ENCODE measurements at regions not wholly inside any gene's neighbourhood (a gene's known extent, or its start where the extent isn't known, plus 50 kb on each side); places are given as distances from the start of the nearest gene placed in this dataset.

GRCh38 chr6:22145823-22146677, 150.8 kb downstream of the PRL start:
- TF ChIP-seq, protein P1, sequence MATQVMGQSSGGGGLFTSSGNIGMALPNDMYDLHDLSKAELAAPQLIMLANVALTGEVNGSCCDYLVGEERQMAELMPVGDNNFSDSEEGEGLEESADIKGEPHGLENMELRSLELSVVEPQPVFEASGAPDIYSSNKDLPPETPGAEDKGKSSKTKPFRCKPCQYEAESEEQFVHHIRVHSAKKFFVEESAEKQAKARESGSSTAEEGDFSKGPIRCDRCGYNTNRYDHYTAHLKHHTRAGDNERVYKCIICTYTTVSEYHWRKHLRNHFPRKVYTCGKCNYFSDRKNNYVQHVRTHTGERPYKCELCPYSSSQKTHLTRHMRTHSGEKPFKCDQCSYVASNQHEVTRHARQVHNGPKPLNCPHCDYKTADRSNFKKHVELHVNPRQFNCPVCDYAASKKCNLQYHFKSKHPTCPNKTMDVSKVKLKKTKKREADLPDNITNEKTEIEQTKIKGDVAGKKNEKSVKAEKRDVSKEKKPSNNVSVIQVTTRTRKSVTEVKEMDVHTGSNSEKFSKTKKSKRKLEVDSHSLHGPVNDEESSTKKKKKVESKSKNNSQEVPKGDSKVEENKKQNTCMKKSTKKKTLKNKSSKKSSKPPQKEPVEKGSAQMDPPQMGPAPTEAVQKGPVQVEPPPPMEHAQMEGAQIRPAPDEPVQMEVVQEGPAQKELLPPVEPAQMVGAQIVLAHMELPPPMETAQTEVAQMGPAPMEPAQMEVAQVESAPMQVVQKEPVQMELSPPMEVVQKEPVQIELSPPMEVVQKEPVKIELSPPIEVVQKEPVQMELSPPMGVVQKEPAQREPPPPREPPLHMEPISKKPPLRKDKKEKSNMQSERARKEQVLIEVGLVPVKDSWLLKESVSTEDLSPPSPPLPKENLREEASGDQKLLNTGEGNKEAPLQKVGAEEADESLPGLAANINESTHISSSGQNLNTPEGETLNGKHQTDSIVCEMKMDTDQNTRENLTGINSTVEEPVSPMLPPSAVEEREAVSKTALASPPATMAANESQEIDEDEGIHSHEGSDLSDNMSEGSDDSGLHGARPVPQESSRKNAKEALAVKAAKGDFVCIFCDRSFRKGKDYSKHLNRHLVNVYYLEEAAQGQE (IDR thresholded peaks at IDR 0.05; ENCODE audit: insufficient replicate concordance, low read depth): no peak
- TF ChIP-seq CTCF (IDR thresholded peaks at IDR 0.05; ENCODE audit: insufficient read depth, low read length) (no peak), GABPA (IDR thresholded peaks at IDR 0.05; ENCODE audit: low read depth) (no peak)
